Spleen (tissue), 7 donors: ENCODE measurements at regions not wholly inside any gene's neighbourhood (a gene's known extent, or its start where the extent isn't known, plus 50 kb on each side); places are given as distances from the start of the nearest gene placed in this dataset.

Experiments used
- CTCF ChIP-seq, 11 experiments: fragments of 200-600 bp in 7 of 11; fragments of 450-650 bp in 4 of 11; sonication (generic) in 4 of 11; IDR thresholded peaks in 8 of 11; conservative IDR thresholded peaks in 3 of 11; 1 replicate in 7 of 11; 2 replicates in 4 of 11; pipeline versions ENCODE4 v1.4.0 to v1.8.0; 2016 to 2021; ENCODE audit warnings: antibody characterized with exemption in 11 of 11, inconsistent platforms in 4 of 11, mild to moderate bottlenecking in 1 of 11
- POLR2A ChIP-seq, 3 donors: fragments of 450-650 bp; IDR thresholded peaks; one replicate each; pipeline ENCODE4 v1.5.1; 2017; ENCODE audit warnings: antibody characterized with exemption in 3 of 3, mild to moderate bottlenecking in 1 of 3
- donor health status: DM: no; HTN: no; CAD: no; lungs with moderate emphysema.
- donor health status: DM: no; HTN: no; CAD: no.
- donor health status: DM: no; HTN: no; CAD: no.

- TF ChIP-seq POLR2A (IDR thresholded peaks at IDR 0.05) = no peak
- TF ChIP-seq CTCF (IDR thresholded peaks at IDR 0.05 in 8 of 11, conservative IDR thresholded peaks at IDR 0.05 in 3 of 11) = no peak
Measured at GRCh38 chr1:118294875-118295642, 110.0 kb upstream of the SPAG17 start.
